CD4-positive, alpha-beta T cell (primary cell): ENCODE measurements at regions not wholly inside any gene's neighbourhood (a gene's known extent, or its start where the extent isn't known, plus 50 kb on each side); places are given as distances from the start of the nearest gene placed in this dataset.

Source experiments
- ATAC-seq: fragments of 200-7000 bp; cut with Tn5 transposase; one replicate; pipeline ENCODE4 v1.10.0; 2022; ENCODE audit warnings: mild to moderate bottlenecking; ENCODE audit not compliant: poor library complexity
- CTCF ChIA-PET: fragments of 350-600 bp; sonication (Branson Sonifier 250); formaldehyde crosslinking; loops from one replicate; lab custom pipeline; 2021; ENCODE audit warnings: antibody characterized with exemption, inconsistent platforms; lab: Charles Lee
- POLR2A ChIA-PET: fragments of 350-600 bp; sonication (Branson Sonifier 250); formaldehyde crosslinking; loops from one replicate; lab custom pipeline; 2021; ENCODE audit warnings: antibody characterized with exemption, inconsistent platforms; lab: Charles Lee
- DNase-seq, 14 experiments: peaks; one replicate each; pipeline ENCODE4 v3.0.0-alpha.2; 2013 to 2020; ENCODE audit warnings: mixed read lengths in 2 of 14
- H3K27ac ChIP-seq, 2 donors: one replicate each; pipeline versions ENCODE4 v1.5.1 to v1.7.0; 2013; ENCODE audit warnings: low read length in 2 of 2, low read depth in 1 of 2, mild to moderate bottlenecking in 1 of 2
- H3K27me3 ChIP-seq, 2 experiments: 1 replicate in 1 of 2; 2 replicates in 1 of 2; pipeline versions ENCODE4 v1.6.1 to v1.7.0; 2013; ENCODE audit warnings: low read length in 2 of 2, control low read depth in 1 of 2, mild to moderate bottlenecking in 1 of 2, moderate library complexity in 1 of 2; ENCODE audit not compliant: insufficient read depth in 2 of 2, control insufficient read depth in 1 of 2
- H3K36me3 ChIP-seq: one replicate; pipeline ENCODE4 v1.6.1; 2013; ENCODE audit warnings: low read length, control low read depth; ENCODE audit not compliant: insufficient read depth
- H3K4me1 ChIP-seq: one replicate; pipeline ENCODE4 v1.6.1; 2013; ENCODE audit warnings: low read length, control low read depth; ENCODE audit not compliant: insufficient read depth
- H3K4me3 ChIP-seq: one replicate; pipeline ENCODE4 v1.5.1; 2013; ENCODE audit warnings: mild to moderate bottlenecking, low read length, moderate library complexity
- H3K9me3 ChIP-seq, 2 experiments: 1 replicate in 1 of 2; 2 replicates in 1 of 2; pipeline versions ENCODE4 v1.6.1 to v1.7.0; 2013; ENCODE audit warnings: low read length in 2 of 2, mild to moderate bottlenecking in 2 of 2, control low read depth in 1 of 2, moderate library complexity in 1 of 2; ENCODE audit not compliant: control insufficient read depth in 1 of 2, insufficient read depth in 1 of 2
- H3K27ac Mint-ChIP-seq: one replicate; pipeline ENCODE4 v1.8.0; 2020; ENCODE audit warnings: mixed read lengths
- H3K27me3 Mint-ChIP-seq: one replicate; pipeline ENCODE4 v1.8.0; 2021; ENCODE audit warnings: mixed read lengths
- H3K36me3 Mint-ChIP-seq: one replicate; pipeline ENCODE4 v1.8.0; 2021; ENCODE audit warnings: low read depth, mixed read lengths
- H3K4me1 Mint-ChIP-seq: one replicate; pipeline ENCODE4 v1.8.0; 2021; ENCODE audit warnings: low read depth, mixed read lengths
- H3K4me3 Mint-ChIP-seq: one replicate; pipeline ENCODE4 v1.8.0; 2020; ENCODE audit warnings: mild to moderate bottlenecking, mixed read lengths
- H3K9me3 Mint-ChIP-seq: one replicate; pipeline ENCODE4 v1.8.0; 2020; ENCODE audit warnings: mixed read lengths
- CTCF ChIP-seq: fragments of 200-600 bp; IDR thresholded peaks from one replicate; pipeline ENCODE4 v1.8.0; 2022; ENCODE audit warnings: antibody characterized with exemption, mild to moderate bottlenecking
- intact Hi-C, 2 experiments: fragments of 100-400 bp; cut with DNase I in 1 of 2; cut with micrococcal nuclease in 1 of 2; formaldehyde crosslinking; loops; one replicate each; pipeline versions ENCODE4 v1.15.1 to v1.9.0; 2023 to 2025; cut with DNase I, micrococcal nuclease

- no peaks in the 10 kb centered on the region for H3K27me3 Mint-ChIP-seq
- Histone ChIP-seq H3K36me3 (no peaks in the 10 kb centered on the region), H3K27me3 (no peaks in the 10 kb centered on the region), H3K4me1 (no peaks in the 10 kb centered on the region), H3K4me3 (no peak overlapping the region), H3K27ac (no peak overlapping the region), H3K9me3 (no peaks in the 10 kb centered on the region)
- H3K9me3 Mint-ChIP-seq, result no peaks in the 10 kb centered on the region
- ATAC-seq, result no peak
- intact Hi-C loops, result no loop called here
- DNase-seq, result no peak
- H3K27ac Mint-ChIP-seq, result no peak overlapping the region
- TF ChIP-seq CTCF, result no peak
- no peaks in the 10 kb centered on the region for H3K4me1 Mint-ChIP-seq
- H3K4me3 Mint-ChIP-seq, result no peak overlapping the region
- POLR2A ChIA-PET, result no interaction called here
- CTCF ChIA-PET, result interaction anchor here (1.3 kb wide), 1 partner anchor 15 kb away, joined by 3 read pairs; no protein-coding TSS in a partner anchor
- no peaks in the 10 kb centered on the region for H3K36me3 Mint-ChIP-seq
These were observed 602.1 kb downstream of the PSAT1 start for GRCh38 chr9:78899006-78899405.

- Mint-ChIP-seq H3K27ac (no peak overlapping the region), H3K27me3 (no peaks in the 10 kb centered on the region), H3K4me1 (no peaks in the 10 kb centered on the region), H3K9me3 (no peaks in the 10 kb centered on the region), H3K36me3 (no peaks in the 10 kb centered on the region), H3K4me3 (no peak overlapping the region)
- Histone ChIP-seq H3K27me3 (no peaks in the 10 kb centered on the region), H3K4me3 (no peak overlapping the region), H3K36me3 (no peaks in the 10 kb centered on the region), H3K4me1 (no peaks in the 10 kb centered on the region), H3K27ac (no peak overlapping the region), H3K9me3 (no peaks in the 10 kb centered on the region)
- CTCF ChIA-PET, result no interaction called here
- no peak for TF ChIP-seq CTCF
- intact Hi-C loops, result no loop called here
- DNase-seq (no peak), ATAC-seq (no peak)
- POLR2A ChIA-PET, result no interaction called here
These were observed 603.6 kb downstream of the PSAT1 start for GRCh38 chr9:78900500-78900899.

- no peak overlapping the region for H3K27ac Mint-ChIP-seq
- H3K4me1 Mint-ChIP-seq, result no peaks in the 10 kb centered on the region
- Histone ChIP-seq H3K4me3 (no peak overlapping the region), H3K4me1 (no peaks in the 10 kb centered on the region), H3K36me3 (no peaks in the 10 kb centered on the region), H3K27ac (no peak overlapping the region), H3K27me3 (no peaks in the 10 kb centered on the region), H3K9me3 (no peaks in the 10 kb centered on the region)
- DNase-seq (no peak), ATAC-seq (no peak)
- no peaks in the 10 kb centered on the region for H3K27me3 Mint-ChIP-seq
- no peak for TF ChIP-seq CTCF
- no peaks in the 10 kb centered on the region for H3K36me3 Mint-ChIP-seq
- H3K9me3 Mint-ChIP-seq, result no peaks in the 10 kb centered on the region
- CTCF ChIA-PET, result no interaction called here
- POLR2A ChIA-PET, result no interaction called here
- intact Hi-C loops, result no loop called here
- H3K4me3 Mint-ChIP-seq, result no peak overlapping the region
These were observed 605.1 kb downstream of the PSAT1 start for GRCh38 chr9:78902051-78902450.
